ENCODE measurements at regions not wholly inside any gene's neighbourhood (a gene's known extent, or its start where the extent isn't known, plus 50 kb on each side); places are given as distances from the start of the nearest gene placed in this dataset.
"Not testable (repeated sequence)": the region's sequence is repeated elsewhere in the genome, so short reads cannot be mapped to it uniquely, and the experiment has no call there.

- intact Hi-C loops (cut with micrococcal nuclease; ENCODE audit: unreplicated experiment) = no loop called here
- POLR2A ChIA-PET = interaction anchor here (0.7 kb wide), 1 partner anchor 1168 kb away, joined by 3 read pairs; no protein-coding TSS in a partner anchor
- no TSS peak for BruUV-seq (replicated peaks)
- Histone ChIP-seq H3K4me3 (ENCODE audit: low read depth, low read length, poor library complexity, severe bottlenecking) (no peak overlapping the region), H3K9me3 (ENCODE audit: low read length) (no peaks in the 10 kb centered on the region), H3K36me3 (ENCODE audit: insufficient read depth, low read length) (no peaks in the 10 kb centered on the region), H4K20me1 (ENCODE audit: insufficient read depth, low read length) (no peaks in the 10 kb centered on the region), H3K4me1 (ENCODE audit: insufficient read depth, low read length, poor library complexity, severe bottlenecking) (no peaks in the 10 kb centered on the region), H3K4me2 (ENCODE audit: low read length) (no peak overlapping the region), H2AFZ (ENCODE audit: low read length) (no peak overlapping the region), H3K79me2 (ENCODE audit: insufficient read depth, low read depth, low read length) (no peaks in the 10 kb centered on the region), H3K27ac (ENCODE audit: low read depth, low read length, poor library complexity, severe bottlenecking) (no peak overlapping the region), H3K9me2 (ENCODE audit: insufficient read depth, low read length) (no peaks in the 10 kb centered on the region)
- DNase-seq (ENCODE audit: low spot score) = no peak
- CTCF ChIA-PET (ENCODE audit: unreplicated experiment) = no interaction called here
- TF ChIP-seq, protein P1, sequence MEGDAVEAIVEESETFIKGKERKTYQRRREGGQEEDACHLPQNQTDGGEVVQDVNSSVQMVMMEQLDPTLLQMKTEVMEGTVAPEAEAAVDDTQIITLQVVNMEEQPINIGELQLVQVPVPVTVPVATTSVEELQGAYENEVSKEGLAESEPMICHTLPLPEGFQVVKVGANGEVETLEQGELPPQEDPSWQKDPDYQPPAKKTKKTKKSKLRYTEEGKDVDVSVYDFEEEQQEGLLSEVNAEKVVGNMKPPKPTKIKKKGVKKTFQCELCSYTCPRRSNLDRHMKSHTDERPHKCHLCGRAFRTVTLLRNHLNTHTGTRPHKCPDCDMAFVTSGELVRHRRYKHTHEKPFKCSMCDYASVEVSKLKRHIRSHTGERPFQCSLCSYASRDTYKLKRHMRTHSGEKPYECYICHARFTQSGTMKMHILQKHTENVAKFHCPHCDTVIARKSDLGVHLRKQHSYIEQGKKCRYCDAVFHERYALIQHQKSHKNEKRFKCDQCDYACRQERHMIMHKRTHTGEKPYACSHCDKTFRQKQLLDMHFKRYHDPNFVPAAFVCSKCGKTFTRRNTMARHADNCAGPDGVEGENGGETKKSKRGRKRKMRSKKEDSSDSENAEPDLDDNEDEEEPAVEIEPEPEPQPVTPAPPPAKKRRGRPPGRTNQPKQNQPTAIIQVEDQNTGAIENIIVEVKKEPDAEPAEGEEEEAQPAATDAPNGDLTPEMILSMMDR (conservative IDR thresholded peaks at IDR 0.05; ENCODE audit: low read length) = no peak
- no peak for TF ChIP-seq EZH2phosphoT487 (IDR thresholded peaks at IDR 0.05; ENCODE audit: borderline replicate concordance, low read depth, low read length)
Measured at GRCh38 chr3:197406266-197406665, 107.9 kb upstream of the DLG1 start.

DNA sequence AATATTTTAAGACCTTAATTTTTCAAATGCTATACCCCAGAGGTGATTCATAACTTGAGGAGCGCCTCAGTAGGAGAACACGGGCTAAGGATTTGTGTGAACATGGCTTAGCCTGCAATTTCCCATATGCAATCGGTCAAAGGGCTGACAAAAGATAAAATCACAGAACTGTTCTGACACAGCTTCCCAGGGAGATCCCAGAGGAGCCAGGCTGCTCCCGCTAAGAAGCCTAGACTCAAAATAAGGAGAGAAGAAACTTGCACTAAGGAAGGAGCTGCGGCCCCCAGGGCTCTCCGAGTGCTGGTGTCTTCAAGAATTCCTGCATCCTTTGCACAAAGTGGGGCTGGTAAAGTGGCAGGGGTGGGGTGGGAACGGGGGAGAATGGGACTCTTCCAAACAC is 106.3 kb upstream of the DLG1 start:
- no peaks in the 10 kb centered on the region for H3K9me3 ChIP-seq (ENCODE audit: low read length)
- H3K27ac ChIP-seq (ENCODE audit: low read depth, low read length, poor library complexity, severe bottlenecking) = no peak overlapping the region
- TF ChIP-seq, protein P1 (conservative IDR thresholded peaks at IDR 0.05; ENCODE audit: low read length) = no peak
- no peak for TF ChIP-seq EZH2phosphoT487 (IDR thresholded peaks at IDR 0.05; ENCODE audit: borderline replicate concordance, low read depth, low read length)
- intact Hi-C loops (cut with micrococcal nuclease; ENCODE audit: unreplicated experiment) = no loop called here
- ChIA-PET POLR2A (no interaction called here), CTCF (ENCODE audit: unreplicated experiment) (no interaction called here)
- DNase-seq (ENCODE audit: low spot score) = no peak
- no peaks in the 10 kb centered on the region for H4K20me1 ChIP-seq (ENCODE audit: insufficient read depth, low read length)
- H3K4me3 ChIP-seq (ENCODE audit: low read depth, low read length, poor library complexity, severe bottlenecking) = no peak overlapping the region
- H2AFZ ChIP-seq (ENCODE audit: low read length) = no peak overlapping the region
- H3K36me3 ChIP-seq (ENCODE audit: insufficient read depth, low read length) = no peaks in the 10 kb centered on the region
- BruUV-seq (replicated peaks) = no TSS peak
- no peaks in the 10 kb centered on the region for H3K9me2 ChIP-seq (ENCODE audit: insufficient read depth, low read length)
- no peaks in the 10 kb centered on the region for H3K4me1 ChIP-seq (ENCODE audit: insufficient read depth, low read length, poor library complexity, severe bottlenecking)
- H3K4me2 ChIP-seq (ENCODE audit: low read length) = no peak overlapping the region
- no peaks in the 10 kb centered on the region for H3K79me2 ChIP-seq (ENCODE audit: insufficient read depth, low read depth, low read length)

- Histone ChIP-seq H3K4me2 (ENCODE audit: low read length) (no peak overlapping the region), H2AFZ (ENCODE audit: low read length) (no peak overlapping the region), H3K4me3 (ENCODE audit: low read depth, low read length, poor library complexity, severe bottlenecking) (no peak overlapping the region), H4K20me1 (ENCODE audit: insufficient read depth, low read length) (no peaks in the 10 kb centered on the region), H3K9me2 (ENCODE audit: insufficient read depth, low read length) (no peaks in the 10 kb centered on the region), H3K79me2 (ENCODE audit: insufficient read depth, low read depth, low read length) (no peaks in the 10 kb centered on the region), H3K27ac (ENCODE audit: low read depth, low read length, poor library complexity, severe bottlenecking) (no peak overlapping the region), H3K4me1 (ENCODE audit: insufficient read depth, low read length, poor library complexity, severe bottlenecking) (no peaks in the 10 kb centered on the region), H3K36me3 (ENCODE audit: insufficient read depth, low read length) (no peaks in the 10 kb centered on the region), H3K9me3 (ENCODE audit: low read length) (no peaks in the 10 kb centered on the region)
- no peak for DNase-seq (ENCODE audit: low spot score)
- TF ChIP-seq, protein P1 (conservative IDR thresholded peaks at IDR 0.05; ENCODE audit: low read length) = no peak
- TF ChIP-seq EZH2phosphoT487 (IDR thresholded peaks at IDR 0.05; ENCODE audit: borderline replicate concordance, low read depth, low read length) = no peak
- BruUV-seq (replicated peaks) = no TSS peak
- intact Hi-C loops (cut with micrococcal nuclease; ENCODE audit: unreplicated experiment) = no loop called here
- CTCF ChIA-PET (ENCODE audit: unreplicated experiment) = no interaction called here
- POLR2A ChIA-PET = no interaction called here
Measured at GRCh38 chr3:197404030-197404429, 105.6 kb upstream of the DLG1 start.

DNA sequence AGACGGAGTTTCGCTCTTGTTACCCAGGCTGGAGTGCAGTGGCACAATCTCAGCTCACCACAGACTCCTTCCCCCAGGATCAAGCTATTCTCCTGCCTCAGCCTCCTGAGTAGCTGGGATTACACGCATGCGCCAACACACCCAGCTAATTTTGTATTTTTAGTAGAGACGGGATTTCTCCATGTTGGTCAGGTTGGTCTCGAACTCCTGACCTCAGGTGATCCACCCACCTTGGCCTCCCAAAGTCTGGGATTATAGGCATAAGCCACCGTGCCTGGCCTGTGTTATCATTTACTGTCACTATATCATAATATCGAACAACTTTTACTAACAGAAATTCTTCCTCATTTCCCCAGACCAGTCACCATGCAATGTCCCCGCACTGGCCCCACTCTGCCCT is 104.0 kb upstream of the DLG1 start:
- H3K9me3 ChIP-seq (ENCODE audit: low read length); H2AFZ ChIP-seq (ENCODE audit: low read length); H3K4me1 ChIP-seq (ENCODE audit: insufficient read depth, low read length, poor library complexity, severe bottlenecking); H4K20me1 ChIP-seq (ENCODE audit: insufficient read depth, low read length); H3K36me3 ChIP-seq (ENCODE audit: insufficient read depth, low read length); BruUV-seq (replicated peaks); CTCF ChIA-PET (ENCODE audit: unreplicated experiment); H3K27ac ChIP-seq (ENCODE audit: low read depth, low read length, poor library complexity, severe bottlenecking); H3K4me3 ChIP-seq (ENCODE audit: low read depth, low read length, poor library complexity, severe bottlenecking); H3K9me2 ChIP-seq (ENCODE audit: insufficient read depth, low read length); DNase-seq (ENCODE audit: low spot score); H3K4me2 ChIP-seq (ENCODE audit: low read length); H3K79me2 ChIP-seq (ENCODE audit: insufficient read depth, low read depth, low read length); intact Hi-C loops (cut with micrococcal nuclease; ENCODE audit: unreplicated experiment): not testable (repeated sequence)
- POLR2A ChIA-PET = interaction anchor here (0.6 to 0.7 kb wide), 2 partner anchors 144 to 508 kb away, joined by 4 to 7 read pairs; no protein-coding TSS in a partner anchor
